ENCODE measurements at regions not wholly inside any gene's neighbourhood (a gene's known extent, or its start where the extent isn't known, plus 50 kb on each side); places are given as distances from the start of the nearest gene placed in this dataset.

- ATAC-seq (no peak), DNase-seq (ENCODE audit: low read depth in 1 of 2, low spot score in 1 of 2) (no peak), FAIRE-seq (peak; percentile 65)
- Histone ChIP-seq H3K27ac (no peak overlapping the region), H3K4me1 (no peaks in the 10 kb centered on the region), H3K4me3 (no peak overlapping the region), H3K9me3 (no peaks in the 10 kb centered on the region), H3K4me2 (no peak overlapping the region)
- ChIA-PET POLR2A (no interaction called here), CTCF (interaction anchor here (0.6 kb wide), 1 partner anchor 15 kb away, joined by 3 read pairs; no protein-coding TSS in a partner anchor)
- WGBS (ENCODE audit: missing lambda C conversion rate): 56% methylated on average over 1 of the region's 1 CpG
- peak; percentile 56 for TF ChIP-seq MAFK (IDR thresholded peaks at IDR 0.05; ENCODE audit: partially characterized antibody)
- no peak for TF ChIP-seq USF2 (IDR thresholded peaks at IDR 0.05)
- TF ChIP-seq FOSL2 (IDR thresholded peaks at IDR 0.05): no peak
- no peak for TF ChIP-seq FOSL2 (CRISPR knock-in tag; IDR thresholded peaks at IDR 0.05)
Measured at GRCh38 chrX:121360280-121360679, 312.9 kb downstream of the GLUD2 start.

GRCh38 chrX:121365572-121366161 lies 318.3 kb downstream of the GLUD2 start:
- DNase-seq (ENCODE audit: low read depth in 1 of 2, low spot score in 1 of 2) (no peak), ATAC-seq (no peak), FAIRE-seq (no peak)
- Histone ChIP-seq H3K4me1 (no peaks in the 10 kb centered on the region), H3K9me3 (no peaks in the 10 kb centered on the region), H3K4me3 (no peak overlapping the region), H3K27ac (no peak overlapping the region), H3K4me2 (no peak overlapping the region)
- POLR2A ChIA-PET: no interaction called here
- WGBS (ENCODE audit: missing lambda C conversion rate): 33% methylated on average over 13 of the region's 13 CpGs
- CTCF ChIA-PET: interaction anchor here (0.6 kb wide), 1 partner anchor 29 kb away, joined by 3 read pairs; no protein-coding TSS in a partner anchor
- TF ChIP-seq E2F6 (IDR thresholded peaks at IDR 0.05; ENCODE audit: borderline replicate concordance, low read depth): no peak
- TF ChIP-seq ZNF302 (CRISPR knock-in tag; IDR thresholded peaks at IDR 0.05): no peak
- no peak for TF ChIP-seq MYC (IDR thresholded peaks at IDR 0.05; ENCODE audit: borderline replicate concordance, low read length)
- no peak for TF ChIP-seq RARB (CRISPR knock-in tag; IDR thresholded peaks at IDR 0.05)
- no peak for TF ChIP-seq RCOR1 (IDR thresholded peaks at IDR 0.05; ENCODE audit: low read depth, low read length)
- TF ChIP-seq JUNB (IDR thresholded peaks at IDR 0.05): no peak
- TF ChIP-seq, protein P1, sequence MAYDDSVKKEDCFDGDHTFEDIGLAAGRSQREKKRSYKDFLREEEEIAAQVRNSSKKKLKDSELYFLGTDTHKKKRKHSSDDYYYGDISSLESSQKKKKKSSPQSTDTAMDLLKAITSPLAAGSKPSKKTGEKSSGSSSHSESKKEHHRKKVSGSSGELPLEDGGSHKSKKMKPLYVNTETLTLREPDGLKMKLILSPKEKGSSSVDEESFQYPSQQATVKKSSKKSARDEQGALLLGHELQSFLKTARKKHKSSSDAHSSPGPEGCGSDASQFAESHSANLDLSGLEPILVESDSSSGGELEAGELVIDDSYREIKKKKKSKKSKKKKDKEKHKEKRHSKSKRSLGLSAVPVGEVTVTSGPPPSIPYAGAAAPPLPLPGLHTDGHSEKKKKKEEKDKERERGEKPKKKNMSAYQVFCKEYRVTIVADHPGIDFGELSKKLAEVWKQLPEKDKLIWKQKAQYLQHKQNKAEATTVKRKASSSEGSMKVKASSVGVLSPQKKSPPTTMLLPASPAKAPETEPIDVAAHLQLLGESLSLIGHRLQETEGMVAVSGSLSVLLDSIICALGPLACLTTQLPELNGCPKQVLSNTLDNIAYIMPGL (CRISPR knock-in tag; IDR thresholded peaks at IDR 0.05; ENCODE audit: borderline replicate concordance): no peak
- no peak for TF ChIP-seq HEYL (CRISPR knock-in tag; IDR thresholded peaks at IDR 0.05)
- TF ChIP-seq, protein P2, sequence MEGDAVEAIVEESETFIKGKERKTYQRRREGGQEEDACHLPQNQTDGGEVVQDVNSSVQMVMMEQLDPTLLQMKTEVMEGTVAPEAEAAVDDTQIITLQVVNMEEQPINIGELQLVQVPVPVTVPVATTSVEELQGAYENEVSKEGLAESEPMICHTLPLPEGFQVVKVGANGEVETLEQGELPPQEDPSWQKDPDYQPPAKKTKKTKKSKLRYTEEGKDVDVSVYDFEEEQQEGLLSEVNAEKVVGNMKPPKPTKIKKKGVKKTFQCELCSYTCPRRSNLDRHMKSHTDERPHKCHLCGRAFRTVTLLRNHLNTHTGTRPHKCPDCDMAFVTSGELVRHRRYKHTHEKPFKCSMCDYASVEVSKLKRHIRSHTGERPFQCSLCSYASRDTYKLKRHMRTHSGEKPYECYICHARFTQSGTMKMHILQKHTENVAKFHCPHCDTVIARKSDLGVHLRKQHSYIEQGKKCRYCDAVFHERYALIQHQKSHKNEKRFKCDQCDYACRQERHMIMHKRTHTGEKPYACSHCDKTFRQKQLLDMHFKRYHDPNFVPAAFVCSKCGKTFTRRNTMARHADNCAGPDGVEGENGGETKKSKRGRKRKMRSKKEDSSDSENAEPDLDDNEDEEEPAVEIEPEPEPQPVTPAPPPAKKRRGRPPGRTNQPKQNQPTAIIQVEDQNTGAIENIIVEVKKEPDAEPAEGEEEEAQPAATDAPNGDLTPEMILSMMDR (IDR thresholded peaks at IDR 0.05): no peak
- no peak for TF ChIP-seq JUN (IDR thresholded peaks at IDR 0.05)
- no peak for TF ChIP-seq KDM1A (IDR thresholded peaks at IDR 0.05; ENCODE audit: low read depth)
- no peak for TF ChIP-seq RNF2 (IDR thresholded peaks at IDR 0.05; ENCODE audit: borderline replicate concordance, low read depth)
- TF ChIP-seq SREBF2 (IDR thresholded peaks at IDR 0.05): no peak

DNA sequence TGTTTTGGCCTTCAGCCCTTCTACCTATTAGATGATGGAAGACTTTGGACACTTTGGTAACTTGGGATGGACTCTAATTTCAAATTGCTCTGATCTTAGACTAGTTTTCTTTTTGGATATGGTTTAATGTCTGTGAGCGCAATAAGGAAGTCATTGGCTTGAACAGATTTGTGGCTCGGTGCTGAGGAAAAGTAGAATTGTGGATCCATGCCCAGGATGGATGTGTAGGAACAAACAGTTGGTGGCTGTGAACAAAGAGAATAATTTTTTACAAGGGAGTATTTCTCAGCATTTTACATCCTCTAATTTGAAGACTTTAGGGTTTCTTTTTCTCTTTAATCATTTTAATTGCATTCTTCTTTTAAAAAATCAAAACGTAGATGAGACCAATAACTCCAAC lies 327.1 kb downstream of the GLUD2 start:
- H3K9me3 ChIP-seq: no peaks in the 10 kb centered on the region
- FAIRE-seq (no peak), ATAC-seq (no peak), DNase-seq (ENCODE audit: low read depth in 1 of 2, low spot score in 1 of 2) (no peak)
- no peak overlapping the region for H3K4me3 ChIP-seq
- H3K4me2 ChIP-seq: no peak overlapping the region
- TF ChIP-seq JUNB (IDR thresholded peaks at IDR 0.05) (no peak), POLR2AphosphoS2 (conservative IDR thresholded peaks at IDR 0.05; ENCODE audit: low read length) (no peak), ATOH8 (CRISPR knock-in tag; IDR thresholded peaks at IDR 0.05; ENCODE audit: low read depth) (no peak), REST (IDR thresholded peaks at IDR 0.05) (no peak), RARB (CRISPR knock-in tag; IDR thresholded peaks at IDR 0.05) (no peak)
- TF ChIP-seq, protein P1 (CRISPR knock-in tag; IDR thresholded peaks at IDR 0.05; ENCODE audit: borderline replicate concordance): no peak
- H3K27ac ChIP-seq: no peak overlapping the region
- no peaks in the 10 kb centered on the region for H3K4me1 ChIP-seq
- 36% methylated on average over 3 of the region's 3 CpGs for WGBS (ENCODE audit: missing lambda C conversion rate)
- ChIA-PET POLR2A (no interaction called here), CTCF (interaction anchor here (0.7 kb wide), 1 partner anchor 14 kb away, joined by 3 read pairs; no protein-coding TSS in a partner anchor)
